Prostate gland (tissue), 2 donors: ENCODE measurements at regions not wholly inside any gene's neighbourhood (a gene's known extent, or its start where the extent isn't known, plus 50 kb on each side); places are given as distances from the start of the nearest gene placed in this dataset.

Experiments
- POLR2A ChIP-seq: fragments of 450-650 bp; IDR thresholded peaks from one replicate; pipeline ENCODE4 v1.6.1; 2016; ENCODE audit warnings: antibody characterized with exemption, mild to moderate bottlenecking
- POLR2AphosphoS5 ChIP-seq: sonication (generic); formaldehyde crosslinking; IDR thresholded peaks from one replicate; pipeline ENCODE4 v1.6.1; 2017; ENCODE audit warnings: antibody characterized with exemption
- TF ChIP-seq, protein P1 (sequence below), 4 experiments: fragments of 200-600 bp in 2 of 4; fragments of 450-650 bp in 2 of 4; sonication (generic) in 2 of 4; IDR thresholded peaks; 1 replicate in 3 of 4; 2 replicates in 1 of 4; pipeline ENCODE4 v1.5.1; 2016 to 2019; ENCODE audit warnings: antibody characterized with exemption in 4 of 4, mild to moderate bottlenecking in 2 of 4, moderate library complexity in 2 of 4

GRCh38 chr3:34511891-34512290 lies 713.5 kb downstream of the PDCD6IP start:
- TF ChIP-seq, protein P1, sequence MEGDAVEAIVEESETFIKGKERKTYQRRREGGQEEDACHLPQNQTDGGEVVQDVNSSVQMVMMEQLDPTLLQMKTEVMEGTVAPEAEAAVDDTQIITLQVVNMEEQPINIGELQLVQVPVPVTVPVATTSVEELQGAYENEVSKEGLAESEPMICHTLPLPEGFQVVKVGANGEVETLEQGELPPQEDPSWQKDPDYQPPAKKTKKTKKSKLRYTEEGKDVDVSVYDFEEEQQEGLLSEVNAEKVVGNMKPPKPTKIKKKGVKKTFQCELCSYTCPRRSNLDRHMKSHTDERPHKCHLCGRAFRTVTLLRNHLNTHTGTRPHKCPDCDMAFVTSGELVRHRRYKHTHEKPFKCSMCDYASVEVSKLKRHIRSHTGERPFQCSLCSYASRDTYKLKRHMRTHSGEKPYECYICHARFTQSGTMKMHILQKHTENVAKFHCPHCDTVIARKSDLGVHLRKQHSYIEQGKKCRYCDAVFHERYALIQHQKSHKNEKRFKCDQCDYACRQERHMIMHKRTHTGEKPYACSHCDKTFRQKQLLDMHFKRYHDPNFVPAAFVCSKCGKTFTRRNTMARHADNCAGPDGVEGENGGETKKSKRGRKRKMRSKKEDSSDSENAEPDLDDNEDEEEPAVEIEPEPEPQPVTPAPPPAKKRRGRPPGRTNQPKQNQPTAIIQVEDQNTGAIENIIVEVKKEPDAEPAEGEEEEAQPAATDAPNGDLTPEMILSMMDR (IDR thresholded peaks at IDR 0.05): no peak
- TF ChIP-seq POLR2A (no peak), POLR2AphosphoS5 (no peak)
